DMS79 treated with DMSO at 0.1 percent for 48 hours (cell line): ENCODE measurements at regions not wholly inside any gene's neighbourhood (a gene's known extent, or its start where the extent isn't known, plus 50 kb on each side); places are given as distances from the start of the nearest gene placed in this dataset.

Source experiments
- DNase-seq: peaks from one replicate; lab custom pipeline; 2025; lab: John Stamatoyannopoulos, UW

DNA sequence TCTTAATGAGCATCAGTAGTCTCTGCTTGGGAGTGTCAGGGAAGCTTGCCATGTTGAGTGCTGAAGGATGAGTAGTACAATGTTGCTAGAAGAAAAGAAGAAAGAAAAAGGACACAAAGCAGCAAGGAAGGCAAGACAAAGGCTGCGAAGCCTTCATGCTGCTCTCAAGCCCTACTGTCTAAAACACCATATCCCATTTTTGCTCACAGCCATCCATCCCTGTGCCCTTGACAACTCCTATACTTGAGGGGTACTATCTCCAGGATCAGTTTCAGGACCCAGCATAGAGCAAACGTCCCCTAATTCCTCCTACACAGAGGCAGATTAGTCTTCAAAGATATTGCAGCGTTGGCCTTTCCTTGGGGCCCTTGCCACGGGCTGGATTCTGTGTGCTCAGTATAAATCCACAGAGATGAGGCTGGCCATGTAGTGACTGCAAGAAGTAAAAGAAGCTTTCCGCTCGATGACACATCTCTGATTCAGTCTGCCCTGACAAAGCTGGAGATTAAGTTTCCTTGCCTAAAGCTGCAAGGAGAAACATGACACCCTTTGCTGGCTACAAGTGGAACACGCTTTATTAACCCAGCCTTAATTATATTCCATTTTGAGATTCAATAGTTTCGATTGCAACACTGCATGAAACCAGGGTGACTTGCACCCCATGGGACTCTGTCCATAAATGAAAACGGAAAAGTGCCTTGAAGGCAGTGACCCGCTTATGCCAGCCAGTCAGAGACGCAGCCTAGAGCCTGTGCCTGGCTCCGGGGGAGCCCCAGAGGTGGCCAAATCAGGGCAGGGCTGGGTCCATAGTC lies 304.6 kb downstream of the ACTL7B start:
- DNase-seq: peak; percentile 34

DNA sequence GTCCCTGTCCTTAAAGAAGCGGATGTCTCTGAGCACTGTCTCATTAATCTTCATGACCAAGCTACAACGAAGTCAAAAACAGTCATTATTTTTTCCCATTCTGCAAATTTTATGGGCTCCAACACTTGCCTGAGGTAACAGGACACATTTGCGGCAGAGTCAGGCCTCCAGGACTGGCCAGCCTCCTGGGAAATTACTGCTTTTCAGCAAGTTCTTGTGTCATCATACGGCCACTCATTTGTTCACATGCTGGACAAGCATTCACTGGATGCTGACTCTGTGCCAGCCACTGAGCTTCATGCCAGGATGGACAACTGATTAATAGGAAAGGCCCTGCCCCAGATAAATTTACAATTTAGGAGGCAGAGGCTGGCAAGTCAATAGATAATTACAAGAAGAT lies 305.7 kb downstream of the ACTL7B start:
- no peak for DNase-seq

DNA sequence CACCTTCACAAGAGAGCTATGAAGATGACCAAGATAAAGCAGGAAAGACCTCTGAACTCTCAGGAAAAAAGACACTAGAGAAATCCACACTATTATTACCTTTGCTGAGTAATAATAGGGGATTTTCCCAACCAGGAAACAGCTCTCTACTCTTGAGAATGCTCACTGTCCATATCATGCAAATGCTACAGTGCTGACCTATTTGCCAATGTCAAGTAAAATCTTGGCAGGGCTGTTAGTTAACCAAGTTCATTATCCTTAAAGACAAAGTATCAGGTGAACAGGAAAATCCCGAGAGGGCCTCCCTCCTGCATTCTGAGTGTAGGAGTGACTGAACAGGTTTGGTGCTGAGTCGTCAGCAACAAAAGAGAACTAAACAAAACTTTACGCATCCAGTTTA lies 306.6 kb downstream of the ACTL7B start:
- no peak for DNase-seq

- DNase-seq: no peak
Measured at GRCh38 chr9:108547411-108548135, 308.2 kb downstream of the ACTL7B start.

DNA sequence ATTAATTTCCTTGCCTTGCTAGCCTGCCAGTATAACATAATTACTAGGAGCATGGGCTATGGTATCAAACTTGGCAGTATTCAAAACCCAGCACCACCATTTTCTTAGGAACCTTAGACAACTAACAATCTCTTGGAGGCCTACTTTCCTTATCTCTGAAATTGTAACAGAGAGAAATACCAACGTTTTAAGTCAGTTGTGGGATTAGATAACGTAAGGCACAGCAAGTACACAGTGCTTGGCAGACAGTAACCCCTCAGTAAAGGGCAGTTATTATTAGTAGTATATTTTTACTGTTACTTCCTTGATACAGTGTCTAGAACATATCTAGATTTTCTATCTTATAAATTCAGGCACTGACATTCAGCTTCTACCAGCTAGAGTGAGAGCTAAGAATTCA lies 309.6 kb downstream of the ACTL7B start:
- no peak for DNase-seq

DNA sequence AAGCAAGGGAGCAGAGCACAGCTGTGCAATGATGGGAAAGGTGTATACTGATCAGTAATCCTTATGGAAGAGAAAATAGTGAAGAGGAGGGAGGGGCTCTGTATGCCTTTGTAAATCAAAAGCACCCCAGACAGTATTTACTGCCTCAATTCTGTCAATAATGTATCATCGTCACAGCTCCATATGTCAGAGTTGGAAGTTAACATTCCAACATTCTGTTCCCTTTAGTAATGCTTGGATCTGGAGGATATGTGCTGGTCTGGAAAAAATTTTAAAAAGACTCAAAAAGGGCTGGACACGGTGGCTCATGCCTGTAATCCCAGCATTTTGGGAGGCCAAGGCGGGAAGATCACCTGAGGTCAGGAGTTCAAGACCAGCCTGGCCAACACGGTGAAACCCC lies 310.4 kb downstream of the ACTL7B start:
- no peak for DNase-seq

- no peak for DNase-seq
Measured at GRCh38 chr9:108544866-108545265, 310.9 kb downstream of the ACTL7B start.

DNA sequence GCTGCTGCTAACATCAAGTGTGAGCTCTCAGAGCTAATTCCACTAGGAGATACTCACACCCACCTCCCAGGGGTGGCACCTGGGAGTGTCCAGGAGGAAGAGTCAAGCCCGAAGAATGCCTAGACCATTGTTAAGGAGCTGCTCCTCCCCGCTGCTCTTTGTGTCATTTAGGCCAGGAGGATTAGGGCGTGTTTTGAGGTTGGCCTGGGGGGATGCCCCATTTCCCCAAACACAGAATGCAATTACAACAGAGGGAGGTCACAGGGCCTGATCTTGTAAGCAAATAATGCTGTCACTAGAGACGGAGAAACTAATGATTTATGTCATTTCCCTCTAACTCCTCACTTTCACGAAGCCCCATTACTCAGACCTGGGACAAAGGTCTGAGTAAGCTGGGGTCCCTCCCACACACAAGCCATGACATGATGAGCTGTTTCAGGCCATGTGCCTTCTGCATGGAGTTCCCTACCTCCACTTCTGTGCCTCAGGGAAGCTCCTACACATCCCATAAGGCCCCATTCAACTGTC lies 312.5 kb downstream of the ACTL7B start:
- no peak for DNase-seq

GRCh38 chr9:108537756-108538155 lies 318.0 kb downstream of the ACTL7B start:
- DNase-seq: no peak

- no peak for DNase-seq
Measured at GRCh38 chr9:108536836-108537601, 318.8 kb downstream of the ACTL7B start.

- DNase-seq: no peak
Measured at GRCh38 chr9:108535526-108535925, 320.3 kb downstream of the ACTL7B start.

DNA sequence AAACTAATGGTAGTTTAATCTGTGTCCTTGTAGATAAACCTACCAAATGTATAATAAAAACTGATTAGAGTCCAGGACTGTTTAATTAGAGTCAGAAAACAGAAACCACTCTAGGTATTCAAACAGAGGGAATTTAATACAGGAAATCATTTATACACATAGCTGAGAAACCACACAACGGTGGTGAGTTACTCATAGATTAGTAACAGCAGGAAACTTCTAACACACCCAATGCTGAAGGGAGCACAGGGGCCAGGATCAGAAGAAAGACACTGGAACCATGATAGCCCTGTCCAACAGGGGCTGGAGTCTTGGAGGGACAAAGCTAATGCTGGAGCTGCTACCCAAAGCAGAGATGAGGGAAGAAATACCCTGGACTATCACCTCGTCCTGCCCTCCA lies 321.0 kb downstream of the ACTL7B start:
- no peak for DNase-seq

DNA sequence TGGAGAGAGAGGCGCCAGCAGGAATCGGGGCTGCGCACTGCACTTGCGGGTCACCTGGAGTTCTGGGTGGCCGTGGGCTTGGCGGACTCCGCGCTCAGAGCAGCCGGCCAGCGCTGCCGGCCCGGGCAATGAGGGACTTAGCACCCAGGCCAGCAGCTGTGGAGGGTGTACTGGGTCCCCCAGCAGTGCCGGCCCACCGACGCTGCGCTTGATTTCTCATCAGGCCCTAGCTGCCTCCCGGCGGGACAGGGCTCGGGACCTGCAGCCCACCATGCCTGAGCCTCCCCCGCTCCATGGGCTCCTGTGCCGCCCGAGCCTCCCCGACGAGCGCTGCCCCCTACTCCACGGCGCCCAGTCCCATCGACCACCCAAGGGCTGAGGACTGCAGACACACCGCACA lies 325.6 kb downstream of the ACTL7B start:
- no peak for DNase-seq

DNA sequence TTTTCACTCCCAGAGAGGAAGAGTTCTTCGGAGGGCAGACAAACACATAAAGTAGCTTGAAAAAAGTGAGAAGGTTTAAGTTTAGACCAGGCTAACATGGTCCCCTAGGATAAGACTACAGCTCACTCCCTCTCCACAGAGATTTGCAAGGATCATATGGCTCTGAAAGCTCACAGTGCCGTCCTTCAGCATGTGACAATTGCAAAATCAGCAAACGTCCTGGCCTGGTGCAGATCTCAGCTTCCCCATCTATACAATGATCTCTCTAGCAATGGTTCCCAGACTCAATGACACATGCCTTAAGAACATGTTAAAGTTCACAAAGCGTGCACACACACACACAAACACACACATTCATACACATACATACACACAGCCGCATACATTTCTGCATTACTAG lies 327.6 kb downstream of the ACTL7B start:
- DNase-seq: no peak

- no peak for DNase-seq
Measured at GRCh38 chr9:108526518-108526917, 329.3 kb downstream of the ACTL7B start.

GRCh38 chr9:108525186-108525585 lies 330.6 kb downstream of the ACTL7B start:
- no peak for DNase-seq

GRCh38 chr9:108521063-108521590 lies 334.7 kb downstream of the ACTL7B start:
- no peak for DNase-seq

DNA sequence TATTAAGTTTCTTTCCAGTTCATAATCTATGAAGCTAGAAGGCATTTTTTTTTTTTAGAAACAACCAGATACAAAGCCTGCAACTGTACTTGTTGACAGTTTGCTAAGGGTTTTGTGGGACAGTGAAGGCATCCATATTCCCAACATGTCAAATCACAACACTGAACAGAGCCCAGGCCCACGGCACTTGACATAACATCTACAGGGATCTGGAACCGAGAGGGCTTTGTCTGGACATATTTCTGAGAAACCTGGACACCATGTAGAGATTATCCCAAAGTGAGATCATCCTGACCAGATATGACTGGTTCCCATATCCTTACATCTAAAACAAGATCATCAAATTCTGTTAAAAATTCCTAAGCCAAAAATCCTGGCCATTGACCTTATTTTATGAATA lies 336.3 kb downstream of the ACTL7B start:
- no peak for DNase-seq

GRCh38 chr9:108517651-108518365 lies 338.0 kb downstream of the ACTL7B start:
- no peak for DNase-seq

GRCh38 chr9:108516391-108516790 lies 339.4 kb downstream of the ACTL7B start:
- no peak for DNase-seq

GRCh38 chr9:108515856-108516255 lies 339.9 kb downstream of the ACTL7B start:
- DNase-seq: no peak
